ENCODE measurements at regions not wholly inside any gene's neighbourhood (a gene's known extent, or its start where the extent isn't known, plus 50 kb on each side); places are given as distances from the start of the nearest gene placed in this dataset.

DNA sequence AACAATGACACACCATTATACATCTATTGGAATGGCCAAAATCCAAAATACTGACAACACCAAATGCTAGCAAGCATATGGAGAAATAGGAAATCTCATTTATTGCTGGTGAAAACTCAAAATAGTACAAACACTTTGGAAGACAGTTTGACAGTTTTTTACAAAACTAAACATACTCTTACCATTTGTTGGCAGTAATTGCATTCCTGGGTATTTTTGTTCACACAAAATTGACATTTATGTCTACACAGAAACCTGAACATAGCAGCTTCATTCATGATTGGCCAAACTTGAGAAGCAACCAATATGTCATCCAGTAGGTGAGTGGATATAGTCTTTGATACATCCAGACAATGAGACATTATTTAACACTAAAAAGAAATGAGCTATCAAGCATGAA is 489.9 kb downstream of the PLOD2 start:
- H3K9me3 ChIP-seq (replicated peaks in 1 of 2; ENCODE audit: control insufficient read depth in 1 of 2, insufficient read depth in 1 of 2, low read length in 2 of 2), result peaks cover 0 to 5% of the 10 kb centered on the region in 2 donors
- TF ChIP-seq, protein P1, sequence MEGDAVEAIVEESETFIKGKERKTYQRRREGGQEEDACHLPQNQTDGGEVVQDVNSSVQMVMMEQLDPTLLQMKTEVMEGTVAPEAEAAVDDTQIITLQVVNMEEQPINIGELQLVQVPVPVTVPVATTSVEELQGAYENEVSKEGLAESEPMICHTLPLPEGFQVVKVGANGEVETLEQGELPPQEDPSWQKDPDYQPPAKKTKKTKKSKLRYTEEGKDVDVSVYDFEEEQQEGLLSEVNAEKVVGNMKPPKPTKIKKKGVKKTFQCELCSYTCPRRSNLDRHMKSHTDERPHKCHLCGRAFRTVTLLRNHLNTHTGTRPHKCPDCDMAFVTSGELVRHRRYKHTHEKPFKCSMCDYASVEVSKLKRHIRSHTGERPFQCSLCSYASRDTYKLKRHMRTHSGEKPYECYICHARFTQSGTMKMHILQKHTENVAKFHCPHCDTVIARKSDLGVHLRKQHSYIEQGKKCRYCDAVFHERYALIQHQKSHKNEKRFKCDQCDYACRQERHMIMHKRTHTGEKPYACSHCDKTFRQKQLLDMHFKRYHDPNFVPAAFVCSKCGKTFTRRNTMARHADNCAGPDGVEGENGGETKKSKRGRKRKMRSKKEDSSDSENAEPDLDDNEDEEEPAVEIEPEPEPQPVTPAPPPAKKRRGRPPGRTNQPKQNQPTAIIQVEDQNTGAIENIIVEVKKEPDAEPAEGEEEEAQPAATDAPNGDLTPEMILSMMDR (IDR thresholded peaks at IDR 0.05), result no peak
- DNase-seq, result no peak
- no peaks in the 10 kb centered on the region for H3K27me3 ChIP-seq (ENCODE audit: control insufficient read depth in 2 of 2, insufficient read depth in 2 of 2, low read length in 2 of 2)
- H3K27me3 Mint-ChIP-seq (ENCODE audit: low read depth in 3 of 3), result no peaks in the 10 kb centered on the region
- H3K36me3 Mint-ChIP-seq, result no peaks in the 10 kb centered on the region
- peaks cover 0 to 6% (median 1%) of the 10 kb centered on the region in 7 donors for H3K9me3 Mint-ChIP-seq
- H3K27ac ChIP-seq (ENCODE audit: low read depth in 1 of 2, low read length in 2 of 2), result no peak overlapping the region
- H3K4me1 ChIP-seq (ENCODE audit: control insufficient read depth in 1 of 2, insufficient read depth in 2 of 2, low read length in 2 of 2), result no peaks in the 10 kb centered on the region
- intact Hi-C loops (cut with micrococcal nuclease), result no loop called here
- H2AFZ ChIP-seq (ENCODE audit: insufficient read depth, low read depth, low read length, poor library complexity, severe bottlenecking), result no peak overlapping the region
- H3K4me2 ChIP-seq (replicated peaks; ENCODE audit: extremely low read depth, low read length, poor library complexity, severe bottlenecking), result no peak overlapping the region
- no peak overlapping the region for H3K9ac ChIP-seq (ENCODE audit: insufficient read depth, low read length, poor library complexity, severe bottlenecking)
- H3K4me3 Mint-ChIP-seq, result no peak overlapping the region
- no peaks in the 10 kb centered on the region for H3K4me1 Mint-ChIP-seq
- no peak overlapping the region for H3K27ac Mint-ChIP-seq
- no peaks in the 10 kb centered on the region for H3K36me3 ChIP-seq (replicated peaks in 1 of 2; ENCODE audit: control insufficient read depth in 1 of 2, insufficient read depth in 2 of 2, low read length in 2 of 2)
- no peaks in the 10 kb centered on the region for H3K79me2 ChIP-seq (ENCODE audit: insufficient read depth, low read length)
- no peaks in the 10 kb centered on the region for H4K20me1 ChIP-seq (ENCODE audit: insufficient read depth, low read length)
- no peak overlapping the region for H3K4me3 ChIP-seq (replicated peaks in 1 of 3; ENCODE audit: low read depth in 2 of 3, low read length in 3 of 3)

DNA sequence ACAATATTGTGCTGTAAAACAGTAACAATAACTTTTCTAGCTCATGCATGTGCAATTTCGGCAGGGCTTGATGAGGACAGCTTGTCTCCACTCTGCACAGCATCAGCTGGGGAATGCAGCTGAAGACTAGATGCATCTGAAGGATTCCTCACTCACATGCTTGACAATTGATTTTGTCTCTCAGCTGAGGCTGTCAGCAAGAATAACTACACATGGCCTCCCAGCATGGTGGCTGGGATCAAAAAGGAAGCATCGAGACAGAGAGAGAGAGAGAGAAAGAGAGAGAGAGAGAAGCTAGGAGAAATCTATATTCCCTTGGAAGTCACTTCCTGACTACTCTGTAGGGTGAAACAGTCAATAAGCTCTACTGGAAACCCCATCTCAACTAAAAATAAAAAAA is 487.1 kb downstream of the PLOD2 start:
- Mint-ChIP-seq H3K4me3 (no peak overlapping the region), H3K27me3 (ENCODE audit: low read depth in 3 of 3) (no peaks in the 10 kb centered on the region), H3K27ac (no peak overlapping the region), H3K36me3 (no peaks in the 10 kb centered on the region), H3K9me3 (peaks cover 0 to 6% (median 2%) of the 10 kb centered on the region in 7 donors), H3K4me1 (no peaks in the 10 kb centered on the region)
- intact Hi-C loops (cut with micrococcal nuclease), result no loop called here
- H3K79me2 ChIP-seq (ENCODE audit: insufficient read depth, low read length), result no peaks in the 10 kb centered on the region
- no peaks in the 10 kb centered on the region for H3K4me1 ChIP-seq (ENCODE audit: control insufficient read depth in 1 of 2, insufficient read depth in 2 of 2, low read length in 2 of 2)
- H3K36me3 ChIP-seq (replicated peaks in 1 of 2; ENCODE audit: control insufficient read depth in 1 of 2, insufficient read depth in 2 of 2, low read length in 2 of 2), result no peaks in the 10 kb centered on the region
- no peak overlapping the region for H3K27ac ChIP-seq (ENCODE audit: low read depth in 1 of 2, low read length in 2 of 2)
- H3K9ac ChIP-seq (ENCODE audit: insufficient read depth, low read length, poor library complexity, severe bottlenecking), result no peak overlapping the region
- H2AFZ ChIP-seq (ENCODE audit: insufficient read depth, low read depth, low read length, poor library complexity, severe bottlenecking), result no peak overlapping the region
- TF ChIP-seq, protein P1 (IDR thresholded peaks at IDR 0.05), result no peak
- no peak overlapping the region for H3K4me3 ChIP-seq (replicated peaks in 1 of 3; ENCODE audit: low read depth in 2 of 3, low read length in 3 of 3)
- H4K20me1 ChIP-seq (ENCODE audit: insufficient read depth, low read length), result no peaks in the 10 kb centered on the region
- no peak overlapping the region for H3K4me2 ChIP-seq (replicated peaks; ENCODE audit: extremely low read depth, low read length, poor library complexity, severe bottlenecking)
- no peaks in the 10 kb centered on the region for H3K9me3 ChIP-seq (replicated peaks in 1 of 2; ENCODE audit: control insufficient read depth in 1 of 2, insufficient read depth in 1 of 2, low read length in 2 of 2)
- DNase-seq, result no peak
- WGBS (ENCODE audit: insufficient coverage), result 64% methylated on average over 1 of the region's 2 CpGs
- no peaks in the 10 kb centered on the region for H3K27me3 ChIP-seq (ENCODE audit: control insufficient read depth in 2 of 2, insufficient read depth in 2 of 2, low read length in 2 of 2)

Measured in CD14-positive monocyte (primary cell).